MM.1S (cell line): ENCODE measurements at regions not wholly inside any gene's neighbourhood (a gene's known extent, or its start where the extent isn't known, plus 50 kb on each side); places are given as distances from the start of the nearest gene placed in this dataset.

ENCODE experiments used
- DNase-seq: peaks from one replicate; pipeline ENCODE4 v3.0.0-alpha.2; 2015
- H2AFZ ChIP-seq: fragments of 300-600 bp; sonication (generic); 2 replicates; pipeline ENCODE4 v1.6.0; 2016; ENCODE audit warnings: antibody characterized with exemption, low read length
- H3F3A ChIP-seq: fragments of 300-600 bp; sonication (generic); 2 replicates; pipeline ENCODE4 v1.6.1; 2016; ENCODE audit warnings: mild to moderate bottlenecking, antibody characterized with exemption, low read length, moderate library complexity, mixed read lengths; ENCODE audit not compliant: insufficient read depth
- H3K27ac ChIP-seq: fragments of 300-600 bp; sonication (generic); 2 replicates; pipeline ENCODE4 v1.5.1; 2016; ENCODE audit warnings: mild to moderate bottlenecking, low read length
- H3K27me3 ChIP-seq: fragments of 300-600 bp; sonication (generic); replicated peaks from 2 replicates; pipeline ENCODE4 v1.6.0; 2016; ENCODE audit warnings: low read length; ENCODE audit not compliant: insufficient read depth
- H3K36me3 ChIP-seq: fragments of 300-600 bp; sonication (generic); replicated peaks from 2 replicates; pipeline ENCODE4 v1.6.1; 2016; ENCODE audit warnings: mild to moderate bottlenecking, low read length, mixed read lengths; ENCODE audit not compliant: insufficient read depth
- H3K4me1 ChIP-seq: fragments of 300-600 bp; sonication (generic); 2 replicates; pipeline ENCODE4 v1.6.1; 2016; ENCODE audit warnings: low read length, mixed read lengths
- H3K4me2 ChIP-seq: fragments of 300-600 bp; sonication (generic); 2 replicates; pipeline ENCODE4 v1.6.0; 2016; ENCODE audit warnings: low read depth, low read length
- H3K4me3 ChIP-seq: fragments of 300-600 bp; sonication (generic); 2 replicates; pipeline ENCODE4 v1.5.1; 2016; ENCODE audit warnings: low read length, mixed read lengths
- H3K79me2 ChIP-seq: fragments of 300-600 bp; sonication (generic); 2 replicates; pipeline ENCODE4 v1.6.1; 2016; ENCODE audit warnings: mixed run types, low read length, mixed read lengths
- H3K9ac ChIP-seq: fragments of 300-600 bp; sonication (generic); 2 replicates; pipeline ENCODE4 v1.6.1; 2016; ENCODE audit warnings: low read length, mixed read lengths
- H3K9me2 ChIP-seq: fragments of 300-600 bp; sonication (generic); replicated peaks from 2 replicates; pipeline ENCODE4 v1.6.1; 2016; ENCODE audit warnings: mild to moderate bottlenecking, low read length, mixed read lengths; ENCODE audit not compliant: insufficient read depth
- H3K9me3 ChIP-seq: fragments of 300-600 bp; sonication (generic); replicated peaks from 2 replicates; pipeline ENCODE4 v1.6.1; 2016; ENCODE audit warnings: mild to moderate bottlenecking, low read length, mixed read lengths; ENCODE audit not compliant: insufficient read depth
- H4K20me1 ChIP-seq: fragments of 300-600 bp; sonication (generic); 2 replicates; pipeline ENCODE4 v1.6.1; 2016; ENCODE audit warnings: mild to moderate bottlenecking, low read length, moderate library complexity, mixed read lengths; ENCODE audit not compliant: insufficient read depth
- CTCF ChIP-seq: fragments of 300-600 bp; sonication (generic); IDR thresholded peaks from 2 replicates; pipeline ENCODE4 v1.5.1; 2016; ENCODE audit warnings: antibody characterized with exemption, low read length, mixed read lengths
- EZH2 ChIP-seq: fragments of 300-600 bp; sonication (generic); optimal IDR thresholded peaks from 2 replicates; pipeline ENCODE3; 2017; ENCODE audit warnings: low read depth, mild to moderate bottlenecking, antibody characterized with exemption, low read length, mixed read lengths
- EZH2phosphoT487 ChIP-seq: fragments of 300-600 bp; sonication (generic); IDR thresholded peaks from 2 replicates; pipeline ENCODE4 v1.6.1; 2018; ENCODE audit warnings: antibody characterized with exemption, low read length

GRCh38 chr10:33703501-33704213, 369.2 kb upstream of the NRP1 start:
- Histone ChIP-seq H3K4me2 (no peak overlapping the region), H2AFZ (no peak overlapping the region), H3K27ac (no peak overlapping the region), H3K36me3 (no peaks in the 10 kb centered on the region), H4K20me1 (no peaks in the 10 kb centered on the region), H3K9me3 (no peaks in the 10 kb centered on the region), H3F3A (no peaks in the 10 kb centered on the region), H3K79me2 (no peaks in the 10 kb centered on the region), H3K9me2 (no peaks in the 10 kb centered on the region), H3K4me3 (no peak overlapping the region), H3K4me1 (no peaks in the 10 kb centered on the region), H3K27me3 (no peaks in the 10 kb centered on the region), H3K9ac (no peak overlapping the region)
- TF ChIP-seq EZH2 (no peak), EZH2phosphoT487 (no peak), CTCF (no peak)
- no peak for DNase-seq

- Histone ChIP-seq H3F3A (no peaks in the 10 kb centered on the region), H3K9me2 (no peaks in the 10 kb centered on the region), H3K4me1 (no peaks in the 10 kb centered on the region), H3K9me3 (no peaks in the 10 kb centered on the region), H3K4me2 (no peak overlapping the region), H3K9ac (no peak overlapping the region), H3K27me3 (no peaks in the 10 kb centered on the region), H2AFZ (no peak overlapping the region), H4K20me1 (no peaks in the 10 kb centered on the region), H3K4me3 (no peak overlapping the region), H3K36me3 (no peaks in the 10 kb centered on the region), H3K79me2 (no peaks in the 10 kb centered on the region), H3K27ac (no peak overlapping the region)
- DNase-seq, result no peak
- TF ChIP-seq EZH2phosphoT487, result no peak
- TF ChIP-seq EZH2, result no peak
- TF ChIP-seq CTCF, result no peak
These were observed 363.6 kb upstream of the NRP1 start for GRCh38 chr10:33698033-33698432.

GRCh38 chr10:33697016-33697415, 362.5 kb upstream of the NRP1 start:
- H2AFZ ChIP-seq, result no peak overlapping the region
- H3K4me3 ChIP-seq, result no peak overlapping the region
- H3K4me1 ChIP-seq, result no peaks in the 10 kb centered on the region
- no peaks in the 10 kb centered on the region for H3K9me2 ChIP-seq
- H3K4me2 ChIP-seq, result no peak overlapping the region
- no peak for DNase-seq
- no peaks in the 10 kb centered on the region for H3F3A ChIP-seq
- H3K79me2 ChIP-seq, result no peaks in the 10 kb centered on the region
- TF ChIP-seq CTCF (no peak), EZH2phosphoT487 (no peak), EZH2 (no peak)
- H3K27me3 ChIP-seq, result no peaks in the 10 kb centered on the region
- no peak overlapping the region for H3K27ac ChIP-seq
- H3K9ac ChIP-seq, result no peak overlapping the region
- H3K9me3 ChIP-seq, result no peaks in the 10 kb centered on the region
- H4K20me1 ChIP-seq, result no peaks in the 10 kb centered on the region
- H3K36me3 ChIP-seq, result no peaks in the 10 kb centered on the region
